ENCODE measurements at regions not wholly inside any gene's neighbourhood (a gene's known extent, or its start where the extent isn't known, plus 50 kb on each side); places are given as distances from the start of the nearest gene placed in this dataset.
A peak's percentile ranks its signal among the peaks of the same experiment; 100 is the strongest.

- FAIRE-seq (no peak), DNase-seq (ENCODE audit: insufficient read length, low spot score) (no peak)
Measured at GRCh38 chr1:116819081-116819480, 64.9 kb downstream of the CD2 start.

- no peak for DNase-seq (ENCODE audit: insufficient read length, low spot score)
- FAIRE-seq, result no peak
Measured at GRCh38 chr1:116820369-116820768, 66.1 kb downstream of the CD2 start.

GRCh38 chr1:116821763-116822162, 67.5 kb downstream of the CD2 start:
- FAIRE-seq, result no peak
- DNase-seq (ENCODE audit: insufficient read length, low spot score), result no peak

- FAIRE-seq, result no peak
- no peak for DNase-seq (ENCODE audit: insufficient read length, low spot score)
Measured at GRCh38 chr1:116824631-116825206, 70.5 kb downstream of the CD2 start.

- no peak for DNase-seq (ENCODE audit: insufficient read length, low spot score)
- FAIRE-seq, result no peak
Measured at GRCh38 chr1:116825207-116825719, 71.0 kb downstream of the CD2 start.

GRCh38 chr1:116825720-116826438, 71.6 kb downstream of the CD2 start:
- FAIRE-seq, result no peak

GRCh38 chr1:116826818-116827606, 72.8 kb downstream of the CD2 start:
- FAIRE-seq, result peak; percentile 100
- DNase-seq (ENCODE audit: insufficient read length, low spot score), result peak; percentile 65

More at GRCh38 chr1:116825720-116826438, 71.6 kb downstream of the CD2 start:
- DNase-seq (ENCODE audit: insufficient read length, low spot score), result no peak

- DNase-seq (ENCODE audit: insufficient read length, low spot score) (no peak), FAIRE-seq (no peak)
Measured at GRCh38 chr1:116827607-116828105, 73.4 kb downstream of the CD2 start.

- no peak for FAIRE-seq
- no peak for DNase-seq (ENCODE audit: insufficient read length, low spot score)
Measured at GRCh38 chr1:116832308-116832931, 77.3 kb upstream of the PTGFRN start.

GRCh38 chr1:116832932-116833578, 76.7 kb upstream of the PTGFRN start:
- DNase-seq (ENCODE audit: insufficient read length, low spot score) (no peak), FAIRE-seq (no peak)

- FAIRE-seq (no peak), DNase-seq (ENCODE audit: insufficient read length, low spot score) (no peak)
Measured at GRCh38 chr1:116833718-116834117, 76.0 kb upstream of the PTGFRN start.

- FAIRE-seq, result no peak
- DNase-seq (ENCODE audit: insufficient read length, low spot score), result no peak
Measured at GRCh38 chr1:116834595-116834994, 75.1 kb upstream of the PTGFRN start.

GRCh38 chr1:116835161-116835560, 74.6 kb upstream of the PTGFRN start:
- FAIRE-seq (no peak), DNase-seq (ENCODE audit: insufficient read length, low spot score) (no peak)

GRCh38 chr1:116836099-116836498, 73.6 kb upstream of the PTGFRN start:
- FAIRE-seq, result no peak
- DNase-seq (ENCODE audit: insufficient read length, low spot score), result no peak

- no peak for FAIRE-seq
Measured at GRCh38 chr1:116841569-116842344, 68.0 kb upstream of the PTGFRN start.

GRCh38 chr1:116842654-116843053, 67.1 kb upstream of the PTGFRN start:
- FAIRE-seq (no peak), DNase-seq (ENCODE audit: insufficient read length, low spot score) (no peak)

More at GRCh38 chr1:116841569-116842344, 68.0 kb upstream of the PTGFRN start:
- DNase-seq (ENCODE audit: insufficient read length, low spot score), result no peak

- DNase-seq (ENCODE audit: insufficient read length, low spot score) (no peak), FAIRE-seq (no peak)
Measured at GRCh38 chr1:116844775-116845174, 64.9 kb upstream of the PTGFRN start.

- DNase-seq (ENCODE audit: insufficient read length, low spot score) (no peak), FAIRE-seq (no peak)
Measured at GRCh38 chr1:116847190-116847589, 62.5 kb upstream of the PTGFRN start.

GRCh38 chr1:116847688-116848531, 61.8 kb upstream of the PTGFRN start:
- FAIRE-seq, result no peak
- no peak for DNase-seq (ENCODE audit: insufficient read length, low spot score)
